SK-N-MC (cell line): ENCODE measurements at regions not wholly inside any gene's neighbourhood (a gene's known extent, or its start where the extent isn't known, plus 50 kb on each side); places are given as distances from the start of the nearest gene placed in this dataset.

Experiments used
- DNase-seq: peaks from one replicate; pipeline ENCODE4 v3.0.0-alpha.2; 2011; ENCODE audit warnings: low read depth, low spot score
- H3K27ac ChIP-seq: fragments of 200-600 bp; sonication (generic); 2 replicates; pipeline ENCODE4 v1.5.1; 2016; ENCODE audit warnings: mixed run types
- H3K36me3 ChIP-seq: fragments of 200-600 bp; sonication (generic); 2 replicates; pipeline ENCODE4 v1.6.1; 2017; ENCODE audit warnings: antibody characterized with exemption, low read length, mixed read lengths; ENCODE audit not compliant: insufficient read depth
- H3K4me3 ChIP-seq: fragments of 200-600 bp; sonication (generic); 2 replicates; pipeline ENCODE4 v1.5.1; 2016
- H3K9ac ChIP-seq: fragments of 200-600 bp; sonication (generic); 2 replicates; pipeline ENCODE4 v1.8.0; 2017; ENCODE audit warnings: mixed run types, mixed read lengths; ENCODE audit not compliant: insufficient read length
- H3K9me3 ChIP-seq: fragments of 200-600 bp; sonication (generic); 2 replicates; pipeline ENCODE4 v1.6.1; 2017; ENCODE audit warnings: low read depth, mild to moderate bottlenecking, antibody characterized with exemption, low read length, moderate library complexity, mixed read lengths
- EZH2 ChIP-seq: fragments of 200-600 bp; sonication (generic); IDR thresholded peaks from one replicate; pipeline ENCODE4 v1.6.1; 2017; ENCODE audit warnings: antibody characterized with exemption
- FOXP2 ChIP-seq: optimal IDR thresholded peaks from 2 replicates; pipeline ENCODE3; 2011; ENCODE audit warnings: mild to moderate bottlenecking, moderate library complexity; ENCODE audit not compliant: insufficient read depth; ENCODE audit errors: extremely low read length, control extremely low read depth
- POLR2AphosphoS5 ChIP-seq: IDR thresholded peaks from 2 replicates; pipeline ENCODE4 v1.6.1; 2012; ENCODE audit warnings: mild to moderate bottlenecking, low read depth, low read length, borderline replicate concordance

DNA sequence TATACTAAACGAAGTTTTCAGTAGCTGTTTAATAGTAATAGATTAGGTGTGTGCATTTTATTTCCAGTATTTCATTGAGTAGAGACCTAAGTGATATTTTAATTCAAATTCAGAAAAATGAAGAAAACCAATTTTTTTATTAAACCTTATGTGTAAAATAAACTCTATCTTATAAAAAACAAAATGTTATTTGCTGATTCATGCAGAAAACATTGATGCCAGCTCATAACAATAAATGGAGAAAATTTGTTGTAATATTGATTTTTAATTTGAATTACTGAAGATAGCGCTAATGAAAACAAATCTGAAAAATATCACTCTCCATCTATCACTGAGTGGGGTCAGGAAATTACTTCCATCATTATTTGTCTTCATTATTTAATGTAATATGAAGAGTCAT is 1177.8 kb upstream of the SEMA6A start:
- no peak overlapping the region for H3K9ac ChIP-seq
- TF ChIP-seq EZH2 (no peak), POLR2AphosphoS5 (no peak), FOXP2 (no peak)
- no peaks in the 10 kb centered on the region for H3K36me3 ChIP-seq
- DNase-seq, result no peak
- no peak overlapping the region for H3K4me3 ChIP-seq
- no peak overlapping the region for H3K27ac ChIP-seq
- no peaks in the 10 kb centered on the region for H3K9me3 ChIP-seq

DNA sequence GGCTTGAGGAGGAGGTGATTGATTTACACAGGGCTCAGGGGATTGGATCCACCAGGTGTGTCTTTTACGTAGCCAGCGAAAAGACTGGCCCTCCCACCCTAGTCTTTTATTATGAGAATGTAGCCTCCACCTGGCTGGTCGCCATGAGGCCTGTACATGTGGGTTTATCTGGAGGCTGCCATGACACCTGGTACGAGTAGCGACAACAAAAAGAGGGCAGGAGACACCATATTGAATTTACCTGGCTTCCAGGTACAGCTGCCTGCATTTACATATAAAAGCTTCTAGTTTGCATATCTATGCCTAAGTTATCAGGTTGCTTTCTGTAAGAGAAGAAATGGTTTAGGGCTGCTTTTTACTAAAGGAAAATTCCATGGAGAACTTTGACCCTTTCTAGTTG is 1173.7 kb upstream of the SEMA6A start:
- H3K4me3 ChIP-seq, result no peak overlapping the region
- no peaks in the 10 kb centered on the region for H3K36me3 ChIP-seq
- H3K27ac ChIP-seq, result no peak overlapping the region
- no peak for DNase-seq
- no peaks in the 10 kb centered on the region for H3K9me3 ChIP-seq
- H3K9ac ChIP-seq, result no peak overlapping the region
- TF ChIP-seq EZH2 (no peak), FOXP2 (no peak), POLR2AphosphoS5 (no peak)

DNA sequence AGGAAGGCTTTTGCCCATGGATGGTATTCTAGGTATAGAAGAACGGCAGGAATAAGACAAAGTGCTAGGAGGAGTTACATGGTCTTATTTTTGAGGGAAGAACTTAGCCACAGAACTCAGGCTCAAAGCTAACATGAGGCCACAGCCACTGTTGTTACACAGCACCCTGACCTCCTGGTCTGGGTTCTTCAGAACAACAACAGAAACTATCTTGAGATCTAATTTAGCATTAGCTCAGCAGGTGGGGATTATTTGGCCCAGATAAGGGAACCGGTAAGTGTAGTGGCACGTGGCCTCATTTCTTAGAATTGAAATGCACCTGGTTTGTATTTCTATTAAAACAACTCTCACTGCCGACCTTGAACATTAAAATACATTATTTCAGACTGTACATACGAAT is 1168.7 kb upstream of the SEMA6A start:
- H3K27ac ChIP-seq, result no peak overlapping the region
- no peaks in the 10 kb centered on the region for H3K9me3 ChIP-seq
- H3K36me3 ChIP-seq, result no peaks in the 10 kb centered on the region
- no peak for DNase-seq
- H3K4me3 ChIP-seq, result no peak overlapping the region
- TF ChIP-seq EZH2, result no peak
- no peak for TF ChIP-seq POLR2AphosphoS5
- no peak for TF ChIP-seq FOXP2
- H3K9ac ChIP-seq, result no peak overlapping the region

DNA sequence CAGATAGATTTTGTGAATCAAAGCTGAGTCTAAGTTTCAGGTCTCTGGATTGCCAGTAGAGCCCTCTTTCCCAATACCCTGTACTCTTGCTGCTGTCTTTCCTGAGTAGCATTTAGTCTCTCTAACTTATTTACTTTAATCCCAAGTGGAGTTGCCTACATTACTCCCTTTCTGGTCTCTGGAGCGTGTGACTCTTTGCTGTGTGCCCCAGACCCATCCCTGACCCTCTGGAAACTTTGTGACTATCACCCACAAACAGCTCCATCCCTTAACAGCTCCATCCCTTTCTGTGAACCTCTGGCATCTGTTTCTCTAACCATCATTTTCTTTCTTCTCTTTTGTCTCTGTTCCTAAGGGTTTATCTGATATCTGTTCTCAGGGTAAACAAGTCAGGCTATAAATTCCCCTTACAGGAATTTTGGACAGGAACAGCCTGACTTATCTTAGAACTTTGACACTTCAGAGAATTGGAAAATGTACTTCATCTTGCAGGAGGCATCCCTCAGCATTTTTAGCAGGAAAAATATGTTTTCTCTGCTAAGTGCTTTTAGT is 1167.1 kb upstream of the SEMA6A start:
- no peak overlapping the region for H3K9ac ChIP-seq
- DNase-seq, result no peak
- no peak for TF ChIP-seq POLR2AphosphoS5
- TF ChIP-seq FOXP2, result no peak
- TF ChIP-seq EZH2, result no peak
- H3K27ac ChIP-seq, result no peak overlapping the region
- H3K9me3 ChIP-seq, result no peaks in the 10 kb centered on the region
- no peak overlapping the region for H3K4me3 ChIP-seq
- no peaks in the 10 kb centered on the region for H3K36me3 ChIP-seq

DNA sequence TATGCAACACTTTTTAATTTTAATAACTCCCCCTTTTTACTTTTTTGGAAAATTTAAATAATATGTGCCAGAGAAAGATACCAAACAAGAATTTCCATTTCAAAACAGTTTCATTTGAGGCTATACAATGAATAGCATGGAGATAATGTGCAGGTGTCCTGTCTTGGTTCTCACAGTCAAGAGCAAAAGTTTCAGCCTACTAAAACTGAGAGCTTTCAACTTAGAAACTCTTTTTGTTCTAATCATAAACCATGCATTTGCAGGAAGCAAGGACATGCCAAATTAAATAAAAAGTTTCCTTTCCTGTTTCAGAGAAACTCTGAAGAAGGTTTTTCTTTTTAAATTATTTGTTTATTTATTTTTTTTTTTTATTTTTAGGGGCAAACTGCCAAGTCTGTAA is 1165.6 kb upstream of the SEMA6A start:
- no peak for TF ChIP-seq FOXP2
- TF ChIP-seq POLR2AphosphoS5, result no peak
- TF ChIP-seq EZH2, result no peak
- DNase-seq, result no peak
- Histone ChIP-seq H3K4me3 (no peak overlapping the region), H3K27ac (no peak overlapping the region), H3K9ac (no peak overlapping the region), H3K36me3 (no peaks in the 10 kb centered on the region), H3K9me3 (no peaks in the 10 kb centered on the region)

DNA sequence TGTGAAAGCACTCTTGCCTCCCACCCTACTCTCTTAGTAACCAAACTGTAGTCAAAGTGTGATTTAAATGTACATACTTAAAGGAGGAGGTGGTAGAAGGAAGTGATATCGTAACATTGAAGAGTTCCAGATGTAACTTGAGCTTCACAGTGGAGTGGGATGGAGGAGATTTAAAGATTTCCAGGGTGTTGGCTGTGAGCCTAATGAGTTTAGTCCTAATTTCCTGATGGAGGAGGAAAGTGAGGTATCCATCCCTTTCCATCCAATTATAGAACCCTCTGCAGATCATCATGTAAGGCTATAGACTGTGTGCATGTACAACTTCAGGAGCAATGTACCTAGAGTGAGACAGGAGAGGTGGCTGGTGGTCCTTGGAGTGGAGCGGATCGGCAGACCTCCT is 1163.9 kb upstream of the SEMA6A start:
- Histone ChIP-seq H3K36me3 (no peaks in the 10 kb centered on the region), H3K9ac (no peak overlapping the region), H3K9me3 (no peaks in the 10 kb centered on the region), H3K4me3 (no peak overlapping the region), H3K27ac (no peak overlapping the region)
- DNase-seq, result no peak
- TF ChIP-seq POLR2AphosphoS5 (no peak), FOXP2 (no peak), EZH2 (no peak)

DNA sequence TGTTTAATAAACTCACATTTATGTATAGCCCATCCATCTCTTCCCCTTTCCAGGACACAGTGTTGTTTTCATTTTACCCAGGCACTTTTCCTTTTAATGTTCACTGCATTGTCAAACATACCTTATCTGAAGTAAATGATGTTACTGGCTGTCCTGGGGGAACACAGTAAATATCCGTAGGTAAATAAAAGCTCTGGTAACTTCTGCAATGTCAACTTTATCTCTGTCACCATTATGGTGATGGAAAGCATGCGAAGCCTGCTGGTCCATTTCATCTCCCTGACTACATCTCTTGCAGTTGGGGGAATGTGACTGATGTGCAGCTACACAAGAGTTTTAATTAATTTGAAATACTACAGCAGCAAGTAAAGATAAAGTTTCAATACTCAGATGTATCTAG is 1162.1 kb upstream of the SEMA6A start:
- TF ChIP-seq FOXP2 (no peak), EZH2 (no peak), POLR2AphosphoS5 (no peak)
- no peak overlapping the region for H3K27ac ChIP-seq
- no peak for DNase-seq

DNA sequence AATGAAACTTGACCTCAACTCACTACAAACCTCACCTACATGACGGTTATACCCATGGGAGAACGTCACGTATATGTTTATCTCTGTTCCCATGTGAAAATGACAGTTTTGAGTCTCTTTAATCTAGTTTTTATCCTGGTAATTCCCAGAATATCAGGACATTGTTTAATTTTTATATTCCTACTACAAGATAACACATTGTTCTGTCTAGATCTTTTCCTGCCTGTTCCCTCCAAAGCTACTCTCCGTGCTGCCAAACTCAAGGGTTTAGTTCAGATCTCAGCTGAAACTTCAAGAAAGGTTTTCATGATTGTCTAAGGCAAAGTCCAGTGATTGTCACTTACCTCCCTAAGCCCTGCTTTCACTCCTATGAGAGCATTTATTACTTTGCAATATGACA is 1159.4 kb upstream of the SEMA6A start:
- no peak overlapping the region for H3K27ac ChIP-seq
- H3K9me3 ChIP-seq, result no peaks in the 10 kb centered on the region
- TF ChIP-seq EZH2 (no peak), POLR2AphosphoS5 (no peak), FOXP2 (no peak)
- no peak overlapping the region for H3K4me3 ChIP-seq
- no peaks in the 10 kb centered on the region for H3K36me3 ChIP-seq
- no peak for DNase-seq
- no peak overlapping the region for H3K9ac ChIP-seq

More for the DNA sequence above, 1162.1 kb upstream of the SEMA6A start:
- H3K9me3 ChIP-seq, result no peaks in the 10 kb centered on the region
- H3K36me3 ChIP-seq, result no peaks in the 10 kb centered on the region
- no peak overlapping the region for H3K9ac ChIP-seq
- no peak overlapping the region for H3K4me3 ChIP-seq

DNA sequence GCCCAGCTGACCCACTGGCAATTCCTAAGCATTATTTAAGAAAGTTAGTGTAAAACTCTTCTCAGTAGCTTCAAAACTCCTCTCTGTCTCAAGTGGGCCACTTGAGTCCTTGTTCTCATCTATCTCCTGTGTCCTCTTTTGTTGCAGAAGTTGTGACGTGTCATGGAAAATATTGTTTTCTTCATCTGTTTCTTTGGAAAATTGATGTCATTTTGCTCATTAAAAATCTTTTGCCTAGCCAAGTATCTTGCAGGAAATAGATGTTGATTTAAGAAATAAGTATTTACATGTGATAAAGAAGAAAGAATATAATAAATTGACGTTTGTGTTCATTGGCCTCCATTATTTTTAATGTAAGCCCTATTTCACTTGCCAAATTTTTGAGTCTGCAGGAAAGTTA is 1158.4 kb upstream of the SEMA6A start:
- no peak overlapping the region for H3K9ac ChIP-seq
- H3K4me3 ChIP-seq, result no peak overlapping the region
- no peaks in the 10 kb centered on the region for H3K36me3 ChIP-seq
- TF ChIP-seq FOXP2 (no peak), POLR2AphosphoS5 (no peak), EZH2 (no peak)
- H3K27ac ChIP-seq, result no peak overlapping the region
- DNase-seq, result no peak
- H3K9me3 ChIP-seq, result no peaks in the 10 kb centered on the region
